ENCODE measurements at regions not wholly inside any gene's neighbourhood (a gene's known extent, or its start where the extent isn't known, plus 50 kb on each side); places are given as distances from the start of the nearest gene placed in this dataset.

- TF ChIP-seq ZNF224 (CRISPR knock-in tag; IDR thresholded peaks at IDR 0.05) (no peak), RFX5 (IDR thresholded peaks at IDR 0.05; ENCODE audit: low read depth, low read length) (no peak), ARHGAP35 (IDR thresholded peaks at IDR 0.05; ENCODE audit: partially characterized antibody) (no peak), FIP1L1 (IDR thresholded peaks at IDR 0.05; ENCODE audit: low read depth, low read length, poor library complexity, severe bottlenecking) (no peak), YY1 (IDR thresholded peaks at IDR 0.05; ENCODE audit: borderline replicate concordance in 1 of 3, control insufficient read depth in 1 of 3, extremely low read depth in 1 of 3, insufficient read depth in 3 of 3, insufficient read length in 1 of 3, insufficient replicate concordance in 2 of 3, low read depth in 1 of 3, low read length in 2 of 3) (no peak), TAF7 (tag; IDR thresholded peaks at IDR 0.05) (no peak), ZNF561 (CRISPR knock-in tag; conservative IDR thresholded peaks at IDR 0.05) (no peak), POLR2AphosphoS5 (IDR thresholded peaks at IDR 0.05; ENCODE audit: control insufficient read depth, insufficient read depth, low read depth, low read length) (no peak), REST (IDR thresholded peaks at IDR 0.05; ENCODE audit: borderline replicate concordance) (no peak), REST (CRISPR knock-in tag; IDR thresholded peaks at IDR 0.05; ENCODE audit: low read depth) (no peak), CTCF (IDR thresholded peaks at IDR 0.05 in 2 of 3, conservative IDR thresholded peaks at IDR 0.05 in 1 of 3; ENCODE audit: insufficient read depth in 2 of 3, low read depth in 1 of 3, low read length in 3 of 3) (no peak), ZNF324 (CRISPR knock-in tag; IDR thresholded peaks at IDR 0.05) (no peak), RBM25 (IDR thresholded peaks at IDR 0.05; ENCODE audit: low read depth, low read length, severe bottlenecking) (no peak), EZH2 (IDR thresholded peaks at IDR 0.05; ENCODE audit: borderline replicate concordance, low read depth, low read length) (no peak)
These were observed 50.3 kb upstream of the CTPS1 start for GRCh38 chr1:40929155-40929554.

Data from K562 (cell line).